ENCODE measurements at regions not wholly inside any gene's neighbourhood (a gene's known extent, or its start where the extent isn't known, plus 50 kb on each side); places are given as distances from the start of the nearest gene placed in this dataset.

DNA sequence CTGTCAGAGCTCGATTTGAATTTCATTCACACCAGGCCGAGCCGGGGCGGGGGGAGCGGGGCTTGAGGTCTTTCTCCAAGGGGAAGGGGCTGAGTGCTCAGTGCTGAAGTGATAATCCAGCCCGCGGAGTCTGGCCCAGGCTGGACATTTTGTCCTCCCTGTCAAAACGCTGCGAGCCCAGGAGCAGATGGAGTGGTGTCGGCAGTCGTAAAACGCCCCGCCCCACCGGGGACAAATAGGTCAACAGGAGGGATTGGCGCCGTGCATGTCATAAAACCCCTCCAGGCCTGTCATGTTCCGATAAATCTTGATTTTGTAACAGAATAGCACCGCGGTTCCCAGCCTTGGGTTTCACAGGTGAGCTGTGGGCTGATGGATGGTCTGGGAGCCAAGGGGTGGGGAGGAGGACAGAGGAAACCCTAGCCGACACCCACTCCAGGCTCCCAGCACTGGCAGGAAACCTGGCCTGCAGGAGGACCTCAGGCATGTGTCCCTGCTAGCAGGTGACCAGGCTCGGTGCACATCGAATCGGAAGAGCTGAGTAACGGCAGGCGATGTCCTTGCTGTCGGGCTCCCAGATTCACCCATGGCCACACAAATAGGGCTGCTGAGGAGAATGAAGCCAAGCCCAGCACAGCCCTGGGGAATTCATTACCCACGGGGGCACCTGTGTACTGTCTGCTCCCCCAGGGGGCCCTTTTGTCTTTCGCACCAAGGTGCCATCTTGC lies 341.4 kb downstream of the FOXL1 start:
- no peak for DNase-seq

DNA sequence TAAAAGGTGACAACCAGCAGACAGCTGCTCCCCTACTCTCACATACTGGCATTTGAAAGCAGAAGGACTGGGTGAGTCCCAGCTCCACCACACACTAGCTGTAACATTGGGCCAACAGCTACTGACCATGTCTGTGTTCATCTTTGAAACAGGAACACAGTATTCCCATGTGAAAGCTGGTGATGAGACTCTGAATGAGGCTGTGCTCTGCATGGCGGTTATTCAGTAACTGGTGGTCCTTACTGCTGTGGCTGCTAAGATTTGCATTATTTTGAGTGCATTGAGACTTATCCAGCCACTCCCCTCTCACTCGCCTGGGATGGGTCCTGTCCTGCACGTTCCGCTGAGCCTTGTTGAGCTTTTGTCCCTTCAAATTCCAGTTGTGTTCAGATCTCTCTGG lies 342.9 kb downstream of the FOXL1 start:
- no peak for DNase-seq

DNA sequence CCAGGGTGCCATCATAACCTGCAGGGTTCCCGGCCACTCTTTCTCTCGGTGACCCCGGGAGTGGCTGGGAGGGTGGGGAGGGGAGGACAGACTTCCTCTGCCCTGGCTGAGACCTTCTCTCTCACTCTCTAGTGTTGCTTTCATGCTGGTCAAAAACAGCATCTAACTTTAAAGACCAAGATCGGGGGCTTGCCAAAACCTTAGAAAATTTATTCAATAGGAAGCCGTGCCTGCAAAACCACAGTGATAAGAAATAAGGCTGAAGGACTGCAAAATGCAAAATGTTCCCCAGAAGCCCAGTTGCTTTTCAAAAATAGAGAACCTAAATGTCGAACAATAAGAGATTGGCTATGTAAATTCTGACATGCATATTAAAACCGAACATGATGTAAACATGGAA lies 344.0 kb downstream of the FOXL1 start:
- no peak for DNase-seq

DNA sequence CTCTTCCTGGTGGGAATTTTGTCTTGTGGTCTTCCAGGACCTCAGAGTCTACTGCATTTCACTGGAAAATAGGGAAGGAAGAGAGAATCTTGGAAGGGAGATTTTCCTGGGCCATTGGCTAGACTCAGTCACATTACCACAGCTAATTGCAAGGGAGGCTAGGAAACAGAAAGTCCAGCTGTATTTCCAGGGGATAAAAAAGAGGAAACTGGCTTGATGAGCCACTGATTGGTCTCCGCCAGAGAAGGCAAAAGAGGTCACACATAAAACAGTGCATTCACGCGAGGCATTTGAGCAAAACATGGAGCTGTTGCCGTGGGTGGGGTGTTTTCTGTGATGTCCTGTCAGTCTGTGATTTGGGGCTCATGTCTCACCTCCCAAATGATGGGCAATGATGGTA lies 345.3 kb downstream of the FOXL1 start:
- DNase-seq, result no peak

DNA sequence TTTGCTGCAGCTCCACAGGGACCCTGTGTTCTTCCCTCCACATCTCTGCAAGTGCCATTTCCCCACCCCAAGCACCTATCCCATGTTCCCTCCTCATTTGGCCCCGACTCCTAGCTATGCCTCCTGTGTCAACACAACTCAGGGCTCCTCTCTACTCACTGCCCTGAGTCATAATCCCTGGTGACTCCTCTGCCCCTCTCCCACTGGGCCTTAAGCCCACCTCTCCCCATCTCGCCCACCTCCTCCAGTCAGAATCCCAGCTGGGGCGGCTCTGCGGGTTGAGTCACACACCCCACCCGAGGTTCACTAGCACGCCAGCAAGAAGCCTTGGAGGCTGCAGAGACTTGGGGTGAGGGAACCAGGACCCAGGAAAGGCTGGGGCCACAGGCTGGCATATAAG lies 346.2 kb downstream of the FOXL1 start:
- DNase-seq, result no peak

DNA sequence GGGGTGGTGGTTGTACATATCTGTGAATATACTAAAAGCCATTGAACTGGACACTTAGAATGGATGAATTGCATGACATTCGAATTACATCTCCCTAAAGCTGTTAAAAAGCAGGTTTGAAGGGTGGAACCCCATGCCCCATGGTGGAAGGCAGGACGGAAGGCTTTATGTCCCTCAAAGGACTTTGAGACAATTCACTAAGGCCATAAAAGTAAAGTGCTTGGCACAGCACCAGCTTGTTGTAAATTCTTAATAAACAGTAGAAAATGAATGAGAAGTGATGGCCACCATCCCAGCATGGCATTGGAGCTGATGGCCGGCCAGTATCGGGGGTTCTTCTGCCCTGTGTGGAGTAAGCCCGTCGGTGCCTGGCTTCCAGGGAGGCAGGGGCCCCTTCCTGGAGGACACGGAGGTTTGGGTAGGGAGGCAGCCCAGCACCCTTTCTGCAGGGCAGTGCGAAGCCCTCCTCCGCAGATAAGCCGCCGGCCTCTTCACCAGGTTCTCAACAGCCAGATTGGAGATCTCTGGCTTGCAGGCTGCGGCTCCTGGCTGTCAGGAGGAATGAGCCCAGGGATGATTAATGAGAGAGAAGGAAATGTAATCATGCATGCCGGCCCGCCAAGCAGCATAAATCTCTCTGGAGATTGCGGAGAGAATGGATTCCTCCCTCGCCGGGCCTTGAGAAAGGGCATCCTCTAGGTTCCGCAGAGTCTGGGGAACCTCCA lies 346.9 kb downstream of the FOXL1 start:
- DNase-seq, result no peak

DNA sequence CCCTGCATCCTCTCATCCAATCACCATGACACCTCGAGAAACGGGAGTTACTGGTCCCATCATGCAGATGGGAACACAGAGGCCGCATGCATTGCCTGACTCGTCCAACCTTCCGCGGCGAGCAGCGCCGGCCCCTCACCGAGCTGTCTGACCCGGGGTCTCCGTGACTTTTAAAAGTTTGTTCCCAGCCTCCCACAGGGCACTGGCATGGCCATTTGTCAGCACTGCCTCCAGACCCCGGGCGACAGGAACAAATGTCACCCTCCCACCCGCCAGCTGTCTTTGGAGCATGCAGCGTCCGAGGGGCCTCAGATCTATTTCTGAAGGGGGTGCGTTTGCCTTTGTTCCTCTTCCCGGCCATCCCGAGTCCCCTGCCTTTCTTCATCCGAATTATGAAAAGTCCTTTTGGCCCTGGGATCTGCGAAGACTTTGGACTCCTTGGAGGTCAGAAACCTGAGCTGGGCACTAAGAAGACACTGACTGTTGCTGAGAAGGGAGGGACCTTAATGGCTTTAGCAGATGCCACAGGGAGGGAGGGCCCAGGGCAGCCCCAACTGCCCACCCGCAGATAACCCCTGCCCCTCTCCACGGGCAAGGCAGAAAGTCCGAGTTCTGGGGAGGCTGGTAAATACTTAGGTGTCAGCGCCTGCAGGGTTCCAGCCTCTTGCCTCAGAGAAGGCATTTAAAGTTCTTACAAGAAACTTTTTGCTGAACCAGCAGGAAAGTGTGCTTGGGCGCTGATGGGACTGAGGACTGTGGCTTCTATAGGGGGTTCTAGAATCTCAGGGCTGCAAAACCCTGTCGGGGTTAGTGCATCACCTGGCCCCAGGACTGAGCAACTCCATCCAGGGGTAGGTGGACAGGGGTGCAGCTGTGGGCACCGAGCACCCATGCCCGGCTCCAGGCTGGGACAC lies 348.1 kb downstream of the FOXL1 start:
- no peak for DNase-seq

DNA sequence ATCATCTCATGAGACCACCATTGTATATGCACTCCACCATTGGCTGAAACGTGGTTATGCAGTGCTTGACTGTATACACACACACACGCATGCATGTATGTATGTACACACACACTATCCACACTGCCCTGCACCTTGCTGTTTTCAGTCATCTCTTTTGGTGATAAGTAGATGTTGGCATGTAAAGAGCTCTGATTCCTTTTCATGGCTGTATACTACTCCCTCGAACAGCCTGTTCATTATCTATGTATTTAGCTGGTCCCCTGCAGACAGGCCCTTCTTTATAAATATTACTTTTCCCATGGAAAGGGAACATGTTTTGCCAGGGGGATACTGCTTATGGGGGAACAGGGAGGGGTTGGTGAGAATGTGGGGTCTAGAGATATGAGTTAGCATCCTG lies 349.4 kb downstream of the FOXL1 start:
- DNase-seq, result no peak

DNA sequence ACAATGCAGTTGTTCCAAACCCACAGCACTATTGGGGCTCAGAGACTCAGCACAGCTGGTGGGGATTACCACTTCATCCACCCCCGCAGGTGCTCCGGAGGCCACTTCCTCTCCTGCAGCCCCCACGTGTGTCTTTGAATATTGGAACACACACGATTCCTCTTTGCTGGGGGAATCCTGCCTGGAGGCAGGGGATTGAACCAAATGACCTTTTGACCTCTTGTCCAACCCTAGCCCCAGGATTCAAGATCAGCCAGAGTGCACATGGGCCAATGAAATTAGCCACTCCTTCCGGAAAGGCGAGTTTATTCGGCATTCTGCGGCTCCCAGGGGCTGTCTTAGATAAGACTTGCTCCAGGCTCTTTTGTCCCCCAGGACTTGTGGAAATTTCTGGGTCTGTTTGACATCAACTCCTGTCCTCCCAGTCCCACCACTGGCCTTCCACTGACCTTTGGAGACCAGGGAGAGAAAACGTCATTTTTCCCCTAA lies 350.2 kb downstream of the FOXL1 start:
- no peak for DNase-seq

DNA sequence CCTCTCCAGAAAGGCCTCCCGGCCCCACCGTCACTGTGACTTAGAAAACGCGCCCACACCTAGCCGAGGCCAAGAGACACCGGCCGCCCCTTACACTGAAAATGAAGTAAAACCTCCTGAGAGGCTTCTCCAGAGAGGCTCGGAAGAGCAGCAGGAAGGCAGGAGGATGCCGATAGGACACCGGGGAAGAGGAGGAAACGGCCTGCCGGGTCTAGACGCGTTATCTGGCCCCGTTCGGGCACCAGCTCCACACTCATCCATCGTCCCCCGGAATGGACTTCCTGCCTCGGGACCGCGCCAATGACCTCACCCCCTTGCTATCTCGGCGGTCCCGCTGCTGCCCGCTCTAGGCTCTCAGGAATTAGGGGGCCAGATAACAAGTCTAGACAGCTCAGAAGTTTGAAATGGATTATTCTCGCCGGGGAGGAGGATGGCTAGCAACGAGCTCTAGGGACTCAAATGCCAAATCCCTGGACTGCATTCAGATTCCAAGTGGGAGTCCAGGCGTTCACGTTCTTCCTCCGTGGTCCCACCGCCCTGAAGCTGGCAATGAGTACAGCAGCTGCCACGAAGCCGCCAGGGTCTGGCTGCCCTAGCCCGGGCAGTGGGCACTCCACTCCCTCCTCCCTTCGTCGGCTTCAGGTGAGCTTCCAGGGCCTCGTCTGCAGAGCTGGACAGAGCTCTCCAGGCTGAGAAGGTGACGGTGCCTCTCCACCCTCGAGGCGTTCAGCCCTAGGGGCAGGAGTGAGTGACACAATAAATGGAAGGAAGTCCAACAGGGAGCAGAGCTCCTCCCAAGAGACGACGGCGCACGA lies 350.9 kb downstream of the FOXL1 start:
- DNase-seq, result no peak

DNA sequence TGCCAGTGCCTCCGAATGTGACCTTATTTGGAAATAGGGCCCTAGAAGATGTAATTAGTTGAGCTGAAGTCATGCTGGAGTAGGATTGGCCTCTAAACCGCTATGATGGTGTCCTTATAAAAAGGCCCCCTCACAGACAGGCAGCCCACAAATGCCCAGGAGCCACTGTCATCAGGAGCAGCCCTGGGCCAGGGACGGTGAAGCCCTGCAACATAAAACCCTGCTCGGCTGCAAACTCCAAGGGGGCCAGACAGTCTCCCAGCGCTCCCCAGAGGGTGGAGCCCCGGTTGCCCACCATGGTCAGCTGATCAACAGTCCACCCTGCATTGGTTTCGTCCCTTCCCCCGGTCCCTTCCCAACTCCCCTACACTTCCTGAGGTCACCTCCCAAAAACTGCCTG lies 351.7 kb downstream of the FOXL1 start:
- DNase-seq, result no peak

DNA sequence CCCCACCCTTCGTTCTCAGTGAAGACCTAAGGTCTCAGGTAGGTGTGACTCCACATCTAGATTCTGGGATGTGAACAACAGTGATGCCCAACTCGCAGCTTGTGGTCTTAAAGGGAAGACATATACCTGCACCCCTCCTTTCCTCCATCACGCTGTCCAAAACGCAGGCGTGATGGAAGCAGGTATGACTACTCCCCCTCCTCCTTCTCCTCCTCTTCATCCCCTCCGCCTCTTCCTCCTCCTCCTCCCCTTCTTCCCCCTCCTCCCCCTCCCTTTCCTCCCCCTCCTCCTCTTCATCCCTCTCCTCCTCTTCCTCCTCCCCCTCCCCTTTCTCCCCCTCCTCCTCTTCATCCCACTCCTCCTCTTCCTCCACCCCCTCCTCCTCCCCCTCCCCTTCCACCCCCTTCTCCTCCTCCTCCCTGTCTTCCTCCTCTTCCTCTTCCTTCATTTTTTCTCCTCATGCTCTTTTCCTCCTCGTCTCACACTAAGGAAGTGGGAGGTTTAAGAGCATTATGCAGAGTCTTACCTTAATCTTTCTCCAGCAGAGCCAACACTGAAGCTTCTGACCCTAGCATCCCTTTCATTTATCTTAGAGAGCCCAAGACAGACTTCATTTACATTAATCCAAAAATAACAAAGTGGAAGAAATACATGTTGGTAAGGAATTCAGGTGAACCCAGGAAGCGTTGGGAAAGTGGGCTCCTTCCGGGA lies 352.5 kb downstream of the FOXL1 start:
- DNase-seq, result no peak

DNA sequence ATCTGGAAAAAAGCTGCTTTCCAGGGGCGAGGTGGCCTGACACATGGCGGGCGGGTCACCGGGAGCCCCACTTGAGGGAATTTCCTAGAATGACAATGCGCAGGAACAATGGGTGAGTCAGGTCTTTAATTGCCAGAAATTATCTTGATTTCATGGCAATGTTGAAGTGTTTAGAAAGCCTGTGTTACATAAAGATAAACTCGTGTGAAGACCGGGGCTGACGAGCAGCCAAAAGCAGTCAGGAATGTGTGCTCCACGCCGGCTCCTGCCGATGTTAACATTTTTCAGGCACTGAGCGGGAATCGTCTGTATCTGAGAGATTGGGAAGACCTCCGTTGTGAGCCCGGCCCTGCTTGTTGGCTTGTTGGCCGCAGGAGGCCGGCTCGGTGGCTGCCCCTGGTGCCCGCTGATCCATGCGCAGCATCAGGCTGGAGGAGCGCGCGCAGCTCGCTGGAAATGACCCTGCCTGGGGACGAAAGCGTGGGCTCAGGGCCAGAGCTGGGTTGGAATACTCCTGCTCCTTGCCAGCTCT lies 353.1 kb downstream of the FOXL1 start:
- DNase-seq, result no peak

DNA sequence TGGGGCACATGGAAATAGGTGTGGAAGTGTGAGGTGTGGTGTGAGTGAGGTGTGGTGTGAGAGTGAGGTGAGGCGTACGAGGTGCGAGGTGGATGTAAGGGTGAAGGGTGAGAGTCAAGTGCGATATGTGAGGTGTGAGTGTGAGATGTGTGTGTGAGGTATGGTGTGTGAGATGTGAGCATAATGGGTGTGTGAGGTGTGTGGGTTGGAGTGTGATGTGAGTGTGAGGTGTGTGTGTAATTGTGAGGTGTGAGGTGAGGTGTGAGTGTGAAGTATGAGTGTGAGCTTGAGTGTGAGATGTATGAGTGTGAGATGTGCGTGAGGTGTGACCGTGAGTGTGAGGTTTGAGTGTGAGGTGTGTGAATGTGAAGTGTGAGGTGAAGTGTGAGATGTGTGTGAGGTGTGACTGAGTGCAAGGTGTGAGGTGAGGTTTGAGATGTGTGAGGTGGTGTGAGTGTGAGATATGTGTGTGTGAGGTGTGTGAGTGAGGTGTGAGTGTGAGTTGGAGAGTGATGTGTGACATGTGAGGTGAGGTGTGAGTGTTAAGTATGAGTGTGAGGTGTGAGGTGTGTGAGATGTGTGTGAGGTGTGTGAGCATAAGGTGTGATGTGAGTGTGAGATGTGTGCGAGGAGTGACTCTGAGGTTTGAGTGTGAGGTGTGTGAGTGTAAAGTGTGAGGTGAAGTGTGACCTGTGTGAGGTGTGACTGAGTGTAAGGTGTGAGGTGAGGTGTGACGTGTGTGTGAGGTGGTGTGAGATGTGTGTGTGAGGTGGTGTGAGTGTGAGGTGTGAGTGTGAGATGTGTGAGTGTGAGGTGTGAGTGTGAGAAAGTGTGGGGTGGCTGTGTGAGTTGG lies 354.0 kb downstream of the FOXL1 start:
- no peak for DNase-seq

DNA sequence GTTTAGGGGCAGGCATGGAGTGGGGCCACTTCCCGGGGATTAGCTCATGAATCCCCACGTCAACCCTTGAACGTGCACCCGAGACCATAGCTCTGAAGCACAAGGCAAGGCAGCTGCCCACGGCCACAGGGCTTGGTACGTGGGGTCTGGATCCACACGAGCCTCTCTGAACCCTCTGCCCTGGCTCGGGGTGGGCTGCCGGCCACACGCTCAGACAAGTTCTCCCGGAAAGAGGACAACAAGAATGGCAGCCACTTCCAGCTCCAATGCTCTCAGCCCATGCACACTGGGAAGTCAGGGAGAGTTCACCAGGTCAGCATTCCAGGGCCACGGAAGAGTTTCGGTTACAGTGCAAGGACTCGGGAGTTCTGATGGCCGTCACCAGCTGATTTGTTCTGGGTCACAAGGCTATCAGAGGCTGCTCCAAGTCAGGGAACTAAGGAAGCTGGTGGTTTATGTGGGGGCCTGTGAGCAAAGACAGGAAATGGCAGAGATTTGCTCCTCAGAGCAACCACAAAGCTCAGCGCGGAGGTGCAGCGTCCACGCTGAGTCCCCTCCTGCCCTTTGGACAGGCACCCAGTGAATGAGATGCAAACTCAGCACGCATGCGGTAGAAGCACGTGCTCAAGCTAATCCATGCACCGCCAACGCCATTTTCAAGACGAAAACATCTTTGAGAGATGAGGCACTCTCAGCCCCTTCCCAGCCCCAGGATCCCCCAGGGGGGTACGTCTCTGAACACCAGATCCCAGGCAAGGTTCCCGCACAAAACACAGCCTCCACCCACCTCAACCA lies 356.4 kb downstream of the FOXL1 start:
- DNase-seq, result no peak

DNA sequence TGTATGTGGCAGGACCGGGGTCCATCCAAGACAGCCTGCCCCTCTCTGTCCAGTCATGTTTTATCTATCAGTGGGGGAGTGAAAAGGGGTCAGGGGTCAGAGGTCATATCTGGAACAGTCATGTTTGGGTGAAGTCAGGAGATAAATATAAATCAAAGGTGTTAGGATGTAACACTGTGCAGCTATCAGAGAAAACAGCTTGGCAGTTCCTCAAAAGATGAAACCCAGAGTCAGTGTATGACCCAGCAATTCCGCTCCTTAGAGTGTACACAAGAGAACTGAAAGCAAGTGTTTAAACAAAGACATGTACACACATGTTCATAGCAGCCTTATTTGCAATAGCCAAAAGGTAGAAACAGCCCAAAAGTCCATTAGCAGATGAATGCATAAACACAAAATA lies 361.3 kb downstream of the FOXL1 start:
- no peak for DNase-seq

DNA sequence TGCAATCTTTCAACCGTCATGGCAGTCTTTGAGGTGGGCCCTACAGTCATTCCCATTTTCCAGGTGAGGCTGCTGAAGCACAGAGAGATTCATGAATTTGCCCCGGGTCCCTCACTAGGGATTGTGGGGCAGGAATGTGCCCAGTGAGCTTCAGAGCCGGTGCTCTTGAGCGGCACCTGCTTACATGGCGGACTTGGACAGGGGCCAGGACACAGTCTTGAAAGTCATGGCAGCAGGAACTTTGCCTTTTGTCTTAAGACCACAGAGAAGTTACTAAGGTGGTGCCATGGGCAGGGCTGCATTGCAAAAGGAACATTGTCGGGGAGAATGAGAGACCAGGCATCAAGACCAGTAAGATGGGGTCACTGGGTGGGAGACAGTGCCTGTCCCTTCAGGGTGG lies 363.4 kb downstream of the FOXL1 start:
- DNase-seq, result no peak

DNA sequence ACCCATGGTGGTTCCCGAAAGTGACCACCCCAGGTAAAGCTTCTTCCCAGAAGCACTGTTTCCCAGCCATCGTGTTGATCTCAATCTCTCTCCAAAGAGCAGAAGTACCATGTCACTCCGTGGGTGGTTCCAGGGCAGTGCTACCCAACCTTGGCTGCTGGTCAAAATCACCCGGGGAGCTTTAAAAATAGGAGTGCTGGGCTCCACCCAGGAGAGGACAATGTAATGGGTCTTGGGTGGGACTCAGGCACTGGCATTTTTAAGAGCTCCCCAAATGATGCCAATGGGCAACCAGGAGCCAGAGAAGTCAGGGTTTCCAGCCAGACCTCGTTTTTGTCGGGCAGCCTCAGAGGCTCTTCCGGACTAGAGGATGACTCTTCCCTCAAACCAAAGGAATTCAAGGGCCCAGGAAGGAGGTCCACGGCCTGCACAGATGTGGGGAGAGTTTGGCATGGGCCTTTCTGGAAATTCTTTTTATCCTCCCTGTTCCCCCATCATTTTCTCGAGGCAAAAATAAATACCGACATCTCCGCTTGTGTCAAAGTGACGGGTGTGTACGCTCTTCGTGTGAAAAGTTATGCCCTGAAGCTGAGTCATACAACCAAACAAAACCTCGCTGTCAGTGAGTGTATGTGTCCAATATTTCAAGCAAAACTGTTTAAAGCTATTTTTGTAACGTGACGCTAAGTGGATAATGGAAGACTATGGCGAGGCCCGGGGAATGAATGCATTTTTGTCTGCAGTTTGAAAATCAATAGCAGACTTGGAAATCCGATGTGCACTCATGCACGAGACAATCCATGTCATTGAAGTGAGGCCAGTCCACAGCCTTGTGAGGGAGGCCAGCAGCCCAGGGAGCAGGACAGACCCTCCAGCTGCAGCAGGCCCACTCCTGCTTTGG lies 364.1 kb downstream of the FOXL1 start:
- DNase-seq, result no peak

Data from activated T-cell treated with anti-CD3 and anti-CD28 coated beads, Interleukin-2, amount 50 U/mL, for 48 hours (primary cell).